Fibroblast of villous mesenchyme (primary cell): ENCODE measurements at regions not wholly inside any gene's neighbourhood (a gene's known extent, or its start where the extent isn't known, plus 50 kb on each side); places are given as distances from the start of the nearest gene placed in this dataset.

Experiments
- DNase-seq: peaks from one replicate; pipeline ENCODE4 v3.0.0-alpha.2; 2010; ENCODE audit warnings: low read depth
- H3K4me3 ChIP-seq: 2 replicates; pipeline ENCODE4 v1.5.1; 2011; ENCODE audit warnings: low read depth, mild to moderate bottlenecking, low read length
- TF ChIP-seq, protein P1 (sequence below): IDR thresholded peaks from 2 replicates; pipeline ENCODE4 v1.5.1; 2012; ENCODE audit warnings: low read depth, mild to moderate bottlenecking, low read length; ENCODE audit not compliant: insufficient read depth

DNA sequence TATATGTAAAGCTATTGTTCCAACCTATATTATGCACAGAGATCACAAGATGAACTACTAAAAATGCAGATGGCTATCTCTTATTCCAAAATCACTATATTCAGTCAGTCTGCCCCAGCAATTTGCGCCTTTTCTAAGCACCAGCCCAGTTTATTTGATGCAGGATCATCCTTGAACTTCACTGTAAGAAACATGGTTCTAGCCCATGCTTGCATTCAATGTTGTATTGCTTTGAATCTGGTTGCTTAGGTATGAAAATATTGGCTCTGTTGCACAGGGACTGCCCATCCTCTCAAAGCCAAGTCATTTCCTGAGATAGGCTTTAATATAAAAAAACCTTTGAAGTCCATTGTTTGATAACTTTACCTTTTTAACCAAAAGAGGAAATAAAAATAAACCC lies 170.5 kb upstream of the LRIG1 start:
- TF ChIP-seq, protein P1, sequence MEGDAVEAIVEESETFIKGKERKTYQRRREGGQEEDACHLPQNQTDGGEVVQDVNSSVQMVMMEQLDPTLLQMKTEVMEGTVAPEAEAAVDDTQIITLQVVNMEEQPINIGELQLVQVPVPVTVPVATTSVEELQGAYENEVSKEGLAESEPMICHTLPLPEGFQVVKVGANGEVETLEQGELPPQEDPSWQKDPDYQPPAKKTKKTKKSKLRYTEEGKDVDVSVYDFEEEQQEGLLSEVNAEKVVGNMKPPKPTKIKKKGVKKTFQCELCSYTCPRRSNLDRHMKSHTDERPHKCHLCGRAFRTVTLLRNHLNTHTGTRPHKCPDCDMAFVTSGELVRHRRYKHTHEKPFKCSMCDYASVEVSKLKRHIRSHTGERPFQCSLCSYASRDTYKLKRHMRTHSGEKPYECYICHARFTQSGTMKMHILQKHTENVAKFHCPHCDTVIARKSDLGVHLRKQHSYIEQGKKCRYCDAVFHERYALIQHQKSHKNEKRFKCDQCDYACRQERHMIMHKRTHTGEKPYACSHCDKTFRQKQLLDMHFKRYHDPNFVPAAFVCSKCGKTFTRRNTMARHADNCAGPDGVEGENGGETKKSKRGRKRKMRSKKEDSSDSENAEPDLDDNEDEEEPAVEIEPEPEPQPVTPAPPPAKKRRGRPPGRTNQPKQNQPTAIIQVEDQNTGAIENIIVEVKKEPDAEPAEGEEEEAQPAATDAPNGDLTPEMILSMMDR = no peak
- no peak for DNase-seq
- no peak overlapping the region for H3K4me3 ChIP-seq

GRCh38 chr3:66672830-66673229 lies 172.0 kb upstream of the LRIG1 start:
- no peak overlapping the region for H3K4me3 ChIP-seq
- no peak for DNase-seq
- TF ChIP-seq, protein P1 = no peak

DNA sequence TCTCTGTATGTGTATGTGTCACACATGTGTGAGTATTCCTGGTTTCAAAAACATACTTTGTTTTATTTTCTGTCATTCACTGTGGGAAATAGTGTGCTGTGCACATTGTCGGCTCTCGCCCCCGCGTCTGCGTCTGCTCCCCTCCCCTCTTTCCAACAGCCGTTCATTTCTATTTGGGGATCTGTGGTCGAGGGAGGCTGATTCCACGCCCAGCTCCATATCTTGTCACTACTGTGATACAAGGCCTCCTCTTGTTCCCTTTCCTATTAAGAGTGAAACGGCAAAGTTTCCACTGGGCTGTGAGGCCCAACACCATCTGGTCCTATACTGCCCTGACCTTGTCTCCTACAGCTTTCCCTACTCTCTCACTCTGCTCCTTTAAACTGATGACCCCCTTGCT lies 172.5 kb upstream of the LRIG1 start:
- no peak overlapping the region for H3K4me3 ChIP-seq
- DNase-seq = no peak
- TF ChIP-seq, protein P1 = no peak

DNA sequence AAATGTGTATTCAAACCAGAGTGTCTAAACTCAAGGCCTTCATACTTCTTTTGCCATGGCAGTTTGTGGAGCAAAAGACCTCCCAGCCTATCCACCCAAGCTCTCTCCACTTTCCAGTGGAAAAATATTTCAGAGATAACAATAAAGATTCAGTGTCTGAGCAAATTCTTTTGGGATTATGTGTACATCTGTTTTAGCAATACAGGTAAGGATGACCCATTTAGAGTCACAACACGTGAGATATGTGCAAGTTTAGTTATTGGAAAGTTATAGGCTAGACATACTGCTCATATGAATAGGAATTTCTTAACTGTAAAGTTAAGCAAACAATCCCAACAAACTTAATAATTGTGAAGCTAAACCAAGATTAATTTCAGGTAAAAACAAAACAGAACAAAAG lies 174.5 kb upstream of the LRIG1 start:
- peak; percentile 77 for DNase-seq
- TF ChIP-seq, protein P1 = no peak
- H3K4me3 ChIP-seq = no peak overlapping the region

DNA sequence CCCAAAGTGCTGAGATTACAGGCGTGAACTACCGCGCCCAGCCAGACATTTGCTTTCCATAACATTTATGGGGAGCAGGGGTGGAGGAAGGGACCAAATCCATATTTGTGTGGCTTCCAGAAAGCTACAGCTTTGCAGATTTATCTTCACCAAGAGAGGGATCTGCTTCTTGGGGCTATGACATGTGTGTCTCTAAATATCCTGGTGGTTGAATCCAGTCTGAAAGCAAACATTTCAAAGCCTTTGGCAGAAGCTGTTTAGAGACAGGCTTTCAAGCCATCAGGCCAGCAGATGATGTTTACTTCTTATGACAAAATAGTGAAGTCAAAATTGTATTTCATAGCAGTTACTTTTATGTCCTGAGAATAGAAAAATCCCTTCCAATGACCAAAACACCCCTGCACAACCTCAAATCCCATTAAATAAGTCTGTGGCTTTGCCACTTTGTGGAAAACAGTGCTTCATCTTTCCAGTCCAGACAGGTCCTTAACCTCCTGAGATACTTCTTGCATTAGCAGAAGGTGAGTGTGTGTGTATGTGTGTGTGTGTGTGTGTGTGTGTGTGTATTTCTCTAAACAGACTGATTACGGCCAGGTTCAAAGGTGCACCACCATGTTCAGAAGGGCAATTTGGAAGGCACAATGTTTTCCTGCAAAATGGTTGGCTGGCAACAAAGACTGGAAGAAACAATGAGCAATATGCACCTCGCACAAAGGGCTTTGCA lies 191.4 kb upstream of the LRIG1 start:
- TF ChIP-seq, protein P1 = no peak
- peak; percentile 22 for DNase-seq

DNA sequence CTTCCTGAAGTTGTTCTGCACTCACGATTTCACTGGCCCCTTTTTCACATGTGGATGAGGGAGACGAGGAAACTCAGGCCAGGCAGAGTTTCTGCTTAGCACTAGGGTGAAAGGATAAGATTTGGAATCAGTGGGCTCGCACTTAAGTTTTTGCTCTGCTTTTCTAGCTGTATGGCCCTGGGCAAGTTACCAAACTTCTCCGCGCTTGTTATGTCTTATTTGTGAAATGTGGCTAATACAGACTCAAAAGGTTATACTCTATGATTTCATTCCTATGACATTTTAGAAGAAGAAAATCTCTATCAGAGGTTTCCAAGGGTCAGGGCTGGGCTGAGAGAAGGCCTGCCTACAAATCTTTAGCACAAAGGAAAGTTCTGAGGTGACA lies 191.9 kb upstream of the LRIG1 start:
- DNase-seq = peak; percentile 9
- H3K4me3 ChIP-seq = no peak overlapping the region
- TF ChIP-seq, protein P1 = no peak

More for the DNA sequence above, 191.4 kb upstream of the LRIG1 start:
- no peak overlapping the region for H3K4me3 ChIP-seq
